Mucosa of rectum (tissue), 2 donors: ENCODE measurements at regions not wholly inside any gene's neighbourhood (a gene's known extent, or its start where the extent isn't known, plus 50 kb on each side); places are given as distances from the start of the nearest gene placed in this dataset.

ENCODE experiments used
- H3K27ac ChIP-seq, 2 donors: one replicate each; pipeline ENCODE4 v1.7.0; 2013; ENCODE audit warnings: inconsistent platforms in 2 of 2, low read depth in 2 of 2, low read length in 2 of 2
- H3K27me3 ChIP-seq, 2 donors: one replicate each; pipeline ENCODE4 v1.7.0; 2013; ENCODE audit warnings: low read length in 2 of 2; ENCODE audit not compliant: control insufficient read depth in 2 of 2, insufficient read depth in 2 of 2
- H3K36me3 ChIP-seq, 2 donors: one replicate each; pipeline ENCODE4 v1.7.0; 2013; ENCODE audit warnings: low read length in 2 of 2; ENCODE audit not compliant: control insufficient read depth in 2 of 2, insufficient read depth in 2 of 2
- H3K4me1 ChIP-seq, 2 donors: one replicate each; pipeline ENCODE4 v1.7.0; 2013; ENCODE audit warnings: low read length in 2 of 2, mild to moderate bottlenecking in 1 of 2; ENCODE audit not compliant: control insufficient read depth in 2 of 2, insufficient read depth in 2 of 2
- H3K4me3 ChIP-seq, 2 donors: one replicate each; pipeline ENCODE4 v1.7.0; 2013; ENCODE audit warnings: low read length in 2 of 2
- H3K9ac ChIP-seq, 2 donors: one replicate each; pipeline ENCODE4 v1.7.0; 2013; ENCODE audit warnings: low read length in 2 of 2, low read depth in 1 of 2, mild to moderate bottlenecking in 1 of 2
- H3K9me3 ChIP-seq, 2 donors: one replicate each; pipeline ENCODE4 v1.7.0; 2013; ENCODE audit warnings: low read length in 2 of 2; ENCODE audit not compliant: control insufficient read depth in 2 of 2
- donor health status: healthy.
- donor health status: Normal muscosa, but diverticular disease.

DNA sequence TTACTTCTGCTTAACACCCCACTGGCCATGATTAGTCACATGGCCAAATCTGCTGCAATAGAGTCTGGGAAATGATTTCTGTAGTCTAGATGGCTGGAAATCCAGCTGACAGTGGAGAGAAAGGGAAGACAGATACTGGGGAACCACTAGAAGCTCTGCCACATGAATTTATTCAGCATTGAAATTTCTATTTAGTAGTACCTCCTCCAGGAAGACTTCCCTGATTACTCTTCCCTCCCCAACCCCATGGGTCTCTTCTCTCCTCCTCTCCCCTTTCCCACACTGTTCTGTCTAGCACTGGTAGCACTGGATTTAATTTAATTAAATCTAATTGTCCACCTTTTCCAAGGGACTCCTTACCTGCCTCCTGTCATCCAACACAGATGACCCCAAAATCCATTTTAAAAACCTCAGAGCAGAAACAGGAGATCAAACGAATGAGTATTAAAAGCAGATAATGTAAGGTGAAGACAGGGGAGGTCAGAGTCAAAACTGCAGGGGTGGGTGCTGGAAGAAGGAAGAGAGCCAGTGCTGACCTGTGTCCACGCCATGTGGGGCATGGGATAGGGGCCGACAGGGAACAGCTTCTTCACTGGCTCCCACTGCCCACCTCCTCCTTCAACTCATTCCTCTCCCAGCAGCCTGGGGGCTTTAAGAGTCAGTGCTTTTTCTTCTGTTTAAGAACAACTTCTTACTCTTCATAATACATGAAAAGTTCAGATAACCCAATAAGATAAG, 169.2 kb upstream of the HS6ST1 start:
- Histone ChIP-seq H3K27ac (no peak overlapping the region), H3K4me3 (no peak overlapping the region), H3K9ac (no peak overlapping the region), H3K4me1 (no peaks in the 10 kb centered on the region), H3K27me3 (no peaks in the 10 kb centered on the region), H3K36me3 (no peaks in the 10 kb centered on the region), H3K9me3 (no peaks in the 10 kb centered on the region)

DNA sequence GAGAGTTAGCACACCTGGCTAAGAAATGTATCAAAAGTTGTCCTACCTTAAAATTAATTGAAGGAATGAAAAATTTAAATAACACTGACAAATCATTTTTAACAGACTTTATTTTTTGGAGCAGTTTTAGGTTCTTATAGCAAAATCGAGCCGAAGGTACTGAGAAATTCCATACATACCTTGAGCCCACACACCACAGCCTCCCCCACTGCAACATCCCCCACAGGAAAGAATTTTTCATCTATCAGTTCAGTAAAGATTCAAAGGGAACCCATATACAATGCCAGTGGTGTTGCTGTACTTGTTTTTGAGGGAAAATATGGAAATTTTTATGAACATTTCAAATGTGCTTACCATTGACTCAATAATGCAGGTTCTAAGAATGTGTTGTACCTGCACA, 169.8 kb upstream of the HS6ST1 start:
- H3K9me3 ChIP-seq: no peaks in the 10 kb centered on the region
- no peaks in the 10 kb centered on the region for H3K4me1 ChIP-seq
- H3K9ac ChIP-seq: no peak overlapping the region
- no peaks in the 10 kb centered on the region for H3K27me3 ChIP-seq
- no peak overlapping the region for H3K27ac ChIP-seq
- H3K4me3 ChIP-seq: no peak overlapping the region
- H3K36me3 ChIP-seq: no peaks in the 10 kb centered on the region

- Histone ChIP-seq H3K9ac (no peak overlapping the region), H3K36me3 (no peaks in the 10 kb centered on the region), H3K4me1 (no peaks in the 10 kb centered on the region), H3K4me3 (no peak overlapping the region), H3K27me3 (no peaks in the 10 kb centered on the region), H3K9me3 (no peaks in the 10 kb centered on the region), H3K27ac (no peak overlapping the region)
Observed at GRCh38 chr2:128489526-128490273, 171.0 kb upstream of the HS6ST1 start.

DNA sequence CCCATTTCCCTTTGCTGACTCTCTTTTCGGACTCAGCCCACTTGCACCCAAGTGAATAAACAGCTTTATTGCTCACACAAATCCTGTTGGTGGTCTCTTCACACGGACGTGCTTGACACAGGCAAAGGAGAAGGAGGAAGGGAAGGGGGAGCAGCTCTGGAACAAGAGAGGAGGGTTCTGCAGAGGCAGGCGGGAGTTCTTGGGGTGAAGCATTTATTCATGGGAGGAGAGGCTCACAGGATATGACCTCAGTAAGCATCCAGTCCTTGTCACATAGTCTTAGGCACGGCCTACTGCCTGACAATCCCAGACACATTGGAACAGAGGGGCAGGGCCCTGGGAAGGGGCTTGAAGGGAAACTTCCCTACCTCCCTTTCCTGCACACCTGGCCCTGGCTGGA, 171.7 kb upstream of the HS6ST1 start:
- Histone ChIP-seq H3K27me3 (no peaks in the 10 kb centered on the region), H3K36me3 (no peaks in the 10 kb centered on the region), H3K4me3 (no peak overlapping the region), H3K9me3 (no peaks in the 10 kb centered on the region), H3K9ac (no peak overlapping the region), H3K4me1 (no peaks in the 10 kb centered on the region), H3K27ac (no peak overlapping the region)

- Histone ChIP-seq H3K27ac (no peak overlapping the region), H3K36me3 (no peaks in the 10 kb centered on the region), H3K9ac (no peak overlapping the region), H3K9me3 (no peaks in the 10 kb centered on the region), H3K27me3 (no peaks in the 10 kb centered on the region), H3K4me1 (no peaks in the 10 kb centered on the region), H3K4me3 (no peak overlapping the region)
Observed at GRCh38 chr2:128490881-128491691, 172.4 kb upstream of the HS6ST1 start.

DNA sequence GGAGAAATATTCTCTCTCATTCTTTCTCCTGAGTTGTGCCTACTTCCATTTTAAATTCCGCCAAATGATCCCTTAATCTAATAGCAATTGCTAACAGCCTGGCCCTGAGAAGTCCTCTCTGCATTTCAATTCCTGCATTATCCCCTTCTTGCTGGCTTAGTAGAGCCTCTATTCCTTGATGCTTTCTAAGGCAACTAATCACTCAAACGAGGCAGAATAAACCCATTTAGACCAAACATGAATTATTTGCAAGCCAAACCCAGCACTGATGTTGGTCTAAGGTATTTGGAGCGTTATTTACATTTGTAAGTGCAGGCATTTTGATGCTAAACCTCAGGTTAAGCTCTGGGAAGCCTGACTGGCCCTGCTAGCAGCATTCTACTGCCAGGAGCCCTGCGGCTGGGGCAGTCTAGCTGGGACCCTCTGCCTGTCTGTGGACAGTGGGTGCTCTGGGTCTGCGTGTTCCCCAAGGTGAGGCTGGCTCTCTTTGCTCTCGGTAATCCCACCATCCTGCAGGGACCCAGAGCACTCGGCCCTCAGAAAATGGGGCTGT, 173.1 kb upstream of the HS6ST1 start:
- H3K4me1 ChIP-seq: no peaks in the 10 kb centered on the region
- H3K9ac ChIP-seq: no peak overlapping the region
- no peaks in the 10 kb centered on the region for H3K27me3 ChIP-seq
- no peaks in the 10 kb centered on the region for H3K36me3 ChIP-seq
- H3K27ac ChIP-seq: no peak overlapping the region
- no peak overlapping the region for H3K4me3 ChIP-seq
- H3K9me3 ChIP-seq: no peaks in the 10 kb centered on the region

DNA sequence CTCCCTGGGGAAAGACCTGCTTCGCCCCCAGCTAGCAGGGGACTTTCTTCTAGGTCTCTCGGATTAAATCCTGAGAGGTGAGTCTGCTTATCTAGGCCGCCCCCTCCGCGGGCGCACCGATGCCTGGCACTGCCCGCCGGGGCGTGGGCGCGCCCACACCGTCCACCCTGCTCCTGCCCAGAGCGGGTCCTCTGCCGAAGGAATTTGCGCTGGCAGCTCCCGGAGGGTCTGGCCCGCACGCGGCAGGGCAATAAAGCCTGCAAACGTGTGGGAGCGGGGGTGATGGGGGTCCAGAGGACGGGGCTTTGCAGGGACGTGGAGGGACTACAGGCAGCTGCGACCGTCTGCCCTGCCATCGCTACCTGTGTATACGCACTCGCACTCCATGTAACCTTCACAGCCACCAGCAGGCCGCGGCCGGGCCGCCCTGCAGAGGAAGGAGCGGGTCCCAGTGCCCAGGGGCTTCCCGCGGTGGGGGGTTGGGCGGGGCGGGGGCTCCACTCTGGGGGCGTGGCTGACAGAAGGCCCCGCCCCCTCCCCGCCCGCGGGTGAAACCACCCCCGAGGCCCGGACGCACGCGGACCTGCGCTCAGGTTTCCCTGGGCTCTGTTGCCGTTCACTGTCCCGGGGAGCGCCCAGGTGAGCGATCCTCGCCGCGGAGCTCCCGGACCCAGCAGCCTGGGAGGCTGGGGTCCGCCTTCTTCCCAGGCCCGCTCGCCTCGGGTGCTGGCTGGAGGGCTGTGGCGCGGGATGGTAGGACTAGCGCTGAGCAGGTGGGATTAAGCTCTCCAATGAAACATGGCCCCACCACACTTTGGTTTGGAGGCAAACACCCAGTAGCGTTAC, 174.5 kb upstream of the HS6ST1 start:
- H3K27ac ChIP-seq: no peak overlapping the region
- H3K27me3 ChIP-seq: no peaks in the 10 kb centered on the region
- H3K9ac ChIP-seq: no peak overlapping the region
- H3K4me1 ChIP-seq: no peaks in the 10 kb centered on the region
- H3K4me3 ChIP-seq: no peak overlapping the region
- H3K9me3 ChIP-seq: no peaks in the 10 kb centered on the region
- H3K36me3 ChIP-seq: no peaks in the 10 kb centered on the region

DNA sequence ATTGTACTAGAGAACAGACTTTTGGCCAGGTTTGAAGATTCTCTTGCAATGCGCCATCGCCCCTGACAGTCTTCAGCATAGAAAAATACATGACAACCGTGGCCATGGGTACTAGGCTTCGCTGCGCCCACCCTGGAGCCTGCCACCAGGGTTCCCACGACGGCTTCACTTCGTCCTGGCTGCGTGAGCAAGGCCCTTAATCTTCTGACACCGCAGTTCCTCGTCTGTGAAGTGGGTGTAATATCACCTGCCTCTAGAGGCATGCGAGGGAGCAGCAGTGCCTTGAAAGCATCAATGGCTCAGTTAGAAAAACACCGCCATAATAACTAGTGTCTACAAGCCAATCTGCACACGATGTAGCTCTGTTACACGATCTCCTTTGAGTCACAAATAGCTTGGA, 175.2 kb upstream of the HS6ST1 start:
- Histone ChIP-seq H3K9me3 (no peaks in the 10 kb centered on the region), H3K9ac (no peak overlapping the region), H3K36me3 (no peaks in the 10 kb centered on the region), H3K27me3 (no peaks in the 10 kb centered on the region), H3K4me3 (no peak overlapping the region), H3K4me1 (no peaks in the 10 kb centered on the region), H3K27ac (no peak overlapping the region)

GRCh38 chr2:128494307-128494639, 175.6 kb upstream of the HS6ST1 start:
- Histone ChIP-seq H3K27ac (no peak overlapping the region), H3K36me3 (no peaks in the 10 kb centered on the region), H3K4me3 (no peak overlapping the region), H3K9me3 (no peaks in the 10 kb centered on the region), H3K27me3 (no peaks in the 10 kb centered on the region), H3K4me1 (no peaks in the 10 kb centered on the region), H3K9ac (no peak overlapping the region)
